HG02763 (cell line): ENCODE measurements at regions not wholly inside any gene's neighbourhood (a gene's known extent, or its start where the extent isn't known, plus 50 kb on each side); places are given as distances from the start of the nearest gene placed in this dataset.

Source experiments
- ATAC-seq: cut with Tn5 transposase; IDR thresholded peaks from one replicate; pipeline ENCODE4 v1.9.1; 2021; ENCODE audit warnings: mild to moderate bottlenecking, moderate library complexity; ENCODE audit not compliant: unreplicated experiment

DNA sequence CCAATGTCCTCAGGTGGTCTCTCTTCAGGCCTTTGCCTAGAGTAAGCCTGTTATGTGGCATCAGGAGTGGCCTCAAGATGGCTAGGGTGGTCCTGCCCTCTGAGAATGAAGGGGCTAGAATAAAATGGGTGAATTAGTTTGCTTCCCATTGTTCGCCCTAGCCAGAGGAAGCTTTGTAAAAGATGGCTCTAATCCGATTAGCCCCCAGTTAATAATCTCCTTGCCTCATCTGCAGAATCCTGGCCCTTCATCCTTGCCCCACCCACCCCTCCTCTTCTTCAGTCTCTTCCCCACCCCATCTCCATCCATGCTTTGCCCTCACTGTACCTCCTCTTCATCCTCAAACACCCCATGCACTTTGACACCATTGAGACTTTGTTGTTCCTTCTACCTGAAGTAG lies 57.4 kb upstream of the LGALSL start:
- no peak for ATAC-seq

DNA sequence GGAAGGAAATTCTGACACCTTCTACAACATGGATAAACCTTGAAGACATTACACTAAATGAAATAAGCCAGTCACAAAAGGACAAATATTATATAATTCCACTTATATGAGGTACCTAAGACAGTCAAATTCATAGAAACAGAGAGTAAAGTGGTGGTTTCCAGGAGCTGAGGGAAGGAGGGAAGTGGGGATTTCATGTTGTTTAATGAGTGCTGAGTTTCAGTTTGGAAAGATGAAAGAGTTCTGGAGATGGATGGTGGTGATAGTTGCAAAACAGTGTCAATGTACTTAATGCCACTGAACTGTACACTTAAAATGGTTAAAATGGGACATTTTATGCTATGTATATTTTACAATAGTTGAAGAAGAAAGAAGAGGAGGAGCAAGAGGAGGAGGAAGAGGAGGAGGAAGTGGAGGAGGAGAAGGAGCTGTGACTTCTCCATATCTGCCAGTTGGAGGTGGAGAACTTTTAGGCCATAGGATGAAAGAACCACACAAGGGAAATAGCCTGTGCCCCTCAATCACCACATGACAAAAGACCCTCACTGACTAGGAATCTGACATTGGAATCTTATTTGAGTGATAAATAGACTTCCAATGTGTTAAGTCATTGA lies 55.3 kb upstream of the LGALSL start:
- ATAC-seq = no peak

- ATAC-seq = no peak
Observed at GRCh38 chr2:64399521-64399920, 54.4 kb upstream of the LGALSL start.

DNA sequence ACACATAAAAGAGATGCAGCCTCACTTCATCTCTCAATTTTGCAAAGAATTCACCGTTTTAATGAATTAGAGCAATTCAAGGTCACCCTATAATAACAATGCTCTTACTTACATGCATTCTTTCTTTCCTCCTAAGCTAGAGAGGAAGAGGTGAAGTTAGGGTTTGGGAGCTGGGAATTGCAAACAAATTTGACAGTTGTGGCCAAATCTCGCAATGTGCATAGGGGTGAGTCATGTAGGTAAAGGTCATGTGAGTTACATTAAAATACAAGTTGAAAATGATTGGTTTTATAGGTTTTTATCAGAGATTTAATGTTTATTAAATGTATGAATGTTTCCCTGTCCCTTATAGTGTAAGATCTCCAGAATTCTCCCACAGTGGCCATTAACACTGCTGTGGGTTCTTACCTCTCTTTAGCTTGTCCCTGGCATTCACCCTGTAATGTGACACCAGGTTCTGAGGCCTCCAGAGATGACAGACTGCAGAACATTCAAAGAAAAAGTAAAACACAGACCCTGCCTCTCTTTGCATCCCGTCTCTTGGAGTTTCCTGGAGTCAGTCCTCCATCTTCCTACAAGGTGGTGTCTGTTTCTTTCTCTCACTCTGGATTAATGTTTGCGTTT lies 53.7 kb upstream of the LGALSL start:
- ATAC-seq = no peak

GRCh38 chr2:64400733-64401528 lies 53.0 kb upstream of the LGALSL start:
- ATAC-seq = no peak

GRCh38 chr2:64401529-64401880 lies 52.5 kb upstream of the LGALSL start:
- ATAC-seq = no peak

GRCh38 chr2:64402876-64403275 lies 51.1 kb upstream of the LGALSL start:
- ATAC-seq = no peak

- no peak for ATAC-seq
Observed at GRCh38 chr2:64403426-64403825, 50.5 kb upstream of the LGALSL start.

GRCh38 chr2:64404002-64404731 lies 49.8 kb upstream of the LGALSL start:
- no peak for ATAC-seq
